GM19035 (cell line): ENCODE measurements at regions not wholly inside any gene's neighbourhood (a gene's known extent, or its start where the extent isn't known, plus 50 kb on each side); places are given as distances from the start of the nearest gene placed in this dataset.

Source experiments
- ATAC-seq: cut with Tn5 transposase; IDR thresholded peaks from one replicate; pipeline ENCODE4 v1.9.1; 2021; ENCODE audit not compliant: unreplicated experiment

GRCh38 chr7:69464035-69464434 lies 134.2 kb upstream of the AUTS2 start:
- ATAC-seq = no peak

DNA sequence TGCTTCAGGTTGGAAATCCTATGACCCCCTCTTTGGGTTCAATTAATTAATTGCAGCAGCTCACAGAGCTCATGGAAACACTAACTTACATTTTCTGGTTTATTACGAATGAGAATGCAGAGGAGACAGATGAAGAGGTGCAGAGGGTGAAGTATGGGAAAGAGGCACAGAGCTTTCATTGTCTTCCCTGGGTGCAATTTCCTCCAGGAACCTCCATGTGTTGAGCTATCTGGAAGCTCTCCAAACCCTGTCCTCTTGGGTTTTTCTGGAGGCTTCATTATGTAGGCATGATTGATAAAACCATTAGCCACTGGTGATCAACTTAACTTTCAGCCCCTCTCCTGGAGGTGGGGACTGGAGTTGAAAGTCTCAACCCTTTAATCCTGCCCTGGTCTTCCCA lies 133.0 kb upstream of the AUTS2 start:
- no peak for ATAC-seq

DNA sequence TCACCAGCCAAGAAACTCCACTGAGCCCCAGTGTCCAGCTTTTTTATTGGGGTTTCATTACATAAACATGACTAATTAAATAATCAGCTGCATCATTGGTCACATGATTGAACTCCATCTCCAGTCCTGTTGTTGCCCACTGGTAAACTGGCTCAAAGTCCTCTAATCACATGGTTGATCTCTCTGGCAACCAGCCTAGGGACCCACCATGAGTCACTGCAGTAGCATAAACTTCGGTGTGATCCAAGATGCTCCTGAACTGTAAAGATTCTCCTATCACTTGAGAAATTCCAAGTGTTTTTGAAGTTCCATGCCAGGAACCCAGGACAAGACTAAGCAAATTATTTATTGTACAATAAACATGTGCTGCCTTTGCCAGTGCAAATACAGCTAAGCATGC lies 130.4 kb upstream of the AUTS2 start:
- no peak for ATAC-seq

- ATAC-seq = no peak
Measured at GRCh38 chr7:69476416-69476815, 121.9 kb upstream of the AUTS2 start.

GRCh38 chr7:69482676-69483075 lies 115.6 kb upstream of the AUTS2 start:
- no peak for ATAC-seq

DNA sequence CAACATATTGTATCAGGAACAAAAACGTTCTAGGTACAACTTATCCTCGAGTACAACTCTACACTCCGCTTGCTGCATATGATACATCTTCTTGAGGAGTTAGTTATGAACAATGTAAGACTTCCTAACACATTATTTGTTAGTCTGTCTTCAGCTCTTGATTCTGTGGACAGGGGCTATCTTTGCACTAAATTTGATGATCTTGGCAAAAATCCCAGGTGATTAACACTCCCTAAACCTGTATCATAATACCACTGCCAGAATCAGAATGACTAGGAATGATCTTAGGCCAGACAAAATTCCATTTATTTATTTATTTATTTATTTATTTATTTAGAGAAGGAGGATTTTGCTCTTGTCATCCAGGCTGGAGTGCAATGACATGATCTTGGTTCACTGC lies 108.7 kb upstream of the AUTS2 start:
- no peak for ATAC-seq

DNA sequence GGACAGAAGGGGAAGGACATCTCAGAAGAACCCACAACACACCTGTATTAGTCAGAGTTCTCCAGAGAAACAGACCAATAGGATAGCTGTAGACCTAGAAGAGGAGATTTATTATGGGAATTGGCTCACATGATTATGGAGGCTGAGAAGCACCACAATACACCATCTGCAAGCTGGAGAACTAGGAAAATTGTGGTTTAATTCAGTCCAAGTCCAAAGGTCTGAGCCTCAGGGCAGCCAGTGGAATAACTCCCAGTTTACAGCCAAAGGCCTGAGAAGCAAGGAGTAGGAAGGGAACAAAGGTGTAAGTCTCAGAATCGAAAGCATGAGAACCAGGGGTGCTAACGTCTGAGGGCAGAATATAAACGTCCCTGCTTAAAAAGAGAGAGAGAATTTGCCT lies 99.6 kb upstream of the AUTS2 start:
- no peak for ATAC-seq

GRCh38 chr7:69502358-69502757 lies 95.9 kb upstream of the AUTS2 start:
- no peak for ATAC-seq

DNA sequence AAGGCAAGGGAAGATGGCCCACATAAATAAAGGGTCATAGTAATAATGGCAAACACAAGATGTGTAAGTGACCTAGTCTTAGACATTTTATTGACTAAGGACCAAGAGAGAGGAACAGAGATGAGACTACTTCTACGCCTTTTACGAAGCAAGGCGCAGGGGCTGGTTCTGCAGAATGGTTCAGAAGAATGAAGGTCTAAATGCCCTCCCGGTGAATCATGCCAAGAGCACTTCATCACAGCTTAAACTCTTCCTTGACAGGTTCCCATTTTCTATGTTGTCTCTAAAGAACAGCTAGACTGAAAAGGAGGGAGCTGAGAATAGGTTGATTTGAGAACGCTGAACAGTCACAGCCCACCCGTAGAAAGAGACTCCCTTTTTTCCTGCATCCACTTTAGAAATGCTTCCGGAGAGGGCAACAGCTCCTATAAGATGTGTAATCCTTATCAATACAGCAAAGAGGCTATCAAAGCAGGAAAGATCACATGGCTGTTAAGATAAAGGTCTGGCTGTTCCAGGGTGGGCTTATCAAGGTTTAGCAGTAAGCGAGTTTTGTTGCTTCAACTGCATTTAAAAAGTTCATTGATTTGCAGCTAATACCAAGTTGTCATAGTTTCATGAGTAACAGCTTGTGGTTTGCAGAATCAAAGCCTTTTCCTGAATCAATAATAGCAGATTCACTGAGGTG lies 93.4 kb upstream of the AUTS2 start:
- no peak for ATAC-seq

DNA sequence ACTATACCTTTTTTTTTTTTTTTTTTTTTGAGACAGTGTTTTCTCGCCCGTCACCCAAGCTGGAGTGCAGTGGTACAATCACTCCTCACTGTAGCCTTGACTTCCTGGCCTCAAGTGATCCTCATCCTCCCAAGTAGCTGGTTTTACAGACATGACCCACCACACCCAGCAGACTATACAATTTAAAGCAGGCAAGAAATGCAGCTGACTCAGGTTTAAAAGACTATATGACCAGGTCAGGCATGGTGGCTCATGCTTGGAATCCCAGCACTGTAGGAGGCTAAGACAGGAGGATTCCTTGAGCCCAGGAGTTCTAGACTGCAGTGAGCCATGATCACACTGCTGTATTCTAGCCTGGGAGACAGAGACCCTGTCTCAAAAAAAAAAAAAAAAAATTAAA lies 89.5 kb upstream of the AUTS2 start:
- no peak for ATAC-seq

- no peak for ATAC-seq
Measured at GRCh38 chr7:69510114-69510513, 88.2 kb upstream of the AUTS2 start.

- ATAC-seq = no peak
Measured at GRCh38 chr7:69515495-69516212, 82.6 kb upstream of the AUTS2 start.

GRCh38 chr7:69516238-69516820 lies 81.9 kb upstream of the AUTS2 start:
- no peak for ATAC-seq

- no peak for ATAC-seq
Measured at GRCh38 chr7:69517985-69518704, 80.1 kb upstream of the AUTS2 start.

DNA sequence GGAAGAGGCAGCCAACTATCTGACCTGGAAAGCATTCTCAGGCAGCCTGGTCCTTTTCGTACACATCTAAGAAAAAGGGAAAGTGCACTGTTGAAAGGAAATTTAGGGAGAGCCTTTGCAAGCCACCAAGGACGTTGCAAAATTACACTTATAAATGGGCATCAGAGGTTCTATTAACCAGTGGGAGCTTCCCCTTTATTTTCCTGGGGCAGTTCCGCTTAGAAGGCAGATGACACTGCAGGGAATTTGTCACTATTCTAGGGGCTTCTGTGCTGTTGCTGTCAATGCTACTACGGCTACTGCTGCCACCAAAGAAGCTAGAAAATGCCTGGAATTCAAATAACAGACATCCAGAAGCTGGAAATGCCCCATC lies 79.6 kb upstream of the AUTS2 start:
- no peak for ATAC-seq

- ATAC-seq = no peak
Measured at GRCh38 chr7:69526570-69526969, 71.7 kb upstream of the AUTS2 start.

- no peak for ATAC-seq
Measured at GRCh38 chr7:69527706-69528105, 70.6 kb upstream of the AUTS2 start.

GRCh38 chr7:69531050-69531449 lies 67.2 kb upstream of the AUTS2 start:
- ATAC-seq = no peak

GRCh38 chr7:69534461-69535041 lies 63.7 kb upstream of the AUTS2 start:
- ATAC-seq = no peak

DNA sequence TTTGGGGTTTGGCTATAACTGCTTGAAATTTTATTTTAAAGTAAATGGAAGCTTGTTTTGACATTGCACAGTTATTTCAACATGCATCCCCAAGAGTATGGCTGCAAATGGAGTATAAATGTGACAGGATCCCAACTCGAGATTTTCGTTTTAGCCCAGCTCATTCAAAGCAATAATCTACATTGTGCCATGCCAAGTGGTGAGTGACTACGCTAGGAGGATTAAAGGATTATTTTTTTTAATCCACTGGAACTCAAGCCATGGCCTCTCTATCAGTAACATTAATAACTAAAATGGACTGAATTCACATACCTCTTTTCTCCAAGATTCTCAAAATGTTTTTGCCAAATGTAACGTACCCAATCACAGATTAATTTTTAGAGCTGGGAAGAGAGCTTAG lies 60.6 kb upstream of the AUTS2 start:
- no peak for ATAC-seq

- ATAC-seq = no peak
Measured at GRCh38 chr7:69539531-69539930, 58.7 kb upstream of the AUTS2 start.

DNA sequence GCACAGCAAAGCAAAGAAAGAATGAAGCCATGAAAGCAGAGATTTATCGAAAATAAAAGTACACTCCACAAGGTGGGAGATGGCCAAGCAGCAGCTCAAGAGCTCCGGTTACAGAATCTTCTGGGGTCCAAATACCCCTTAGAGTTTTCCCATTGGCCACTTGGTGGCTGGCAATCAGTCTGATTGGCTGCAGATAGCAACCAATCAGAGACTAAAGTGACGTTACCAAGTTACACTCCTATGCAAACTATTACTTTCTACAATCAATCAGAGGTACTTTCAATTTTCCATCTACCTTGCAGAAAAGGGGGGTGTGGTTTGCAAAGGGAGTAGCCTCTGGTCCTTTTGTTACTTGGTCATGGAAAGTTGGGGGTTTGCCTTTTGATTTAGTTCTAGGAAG lies 58.0 kb upstream of the AUTS2 start:
- ATAC-seq = no peak
